IMR-90 (cell line): ENCODE measurements at regions not wholly inside any gene's neighbourhood (a gene's known extent, or its start where the extent isn't known, plus 50 kb on each side); places are given as distances from the start of the nearest gene placed in this dataset.

ENCODE experiments used
- ATAC-seq: fragments of 200-7000 bp; cut with Tn5 transposase; 2 replicates; pipeline ENCODE4 v1.9.1; 2020; ENCODE audit warnings: low read depth, mild to moderate bottlenecking, moderate library complexity
- BruUV-seq: library from RNA; stranded (reverse); fragments of 400-500 nt; replicated peaks from 2 replicates; lab custom pipeline; 2021; lab: Mats Ljungman, UMichigan
- CTCF ChIA-PET: fragments of 300-600 bp; formaldehyde crosslinking; extraction: SDS; loops from one replicate; lab custom pipeline; 2021; ENCODE audit warnings: antibody characterized with exemption; lab: Yijun Ruan, JAX
- POLR2A ChIA-PET: fragments of 300-600 bp; sonication (Branson Sonifier 250); formaldehyde crosslinking; loops from one replicate; lab custom pipeline; 2022; ENCODE audit warnings: antibody characterized with exemption; ENCODE audit not compliant: unreplicated experiment; lab: Charles Lee
- DNase-seq: peaks from one replicate; pipeline ENCODE4 v3.0.0; 2013
- H2AFZ ChIP-seq: replicated peaks from 2 replicates; pipeline ENCODE3; 2013; ENCODE audit warnings: low read length, mild to moderate bottlenecking; ENCODE audit not compliant: poor library complexity
- H2AK5ac ChIP-seq: 2 replicates; pipeline ENCODE4 v1.6.1; 2013; ENCODE audit warnings: low read depth, low read length, inconsistent platforms
- H2AK9ac ChIP-seq: replicated peaks from 2 replicates; pipeline ENCODE3; 2013; ENCODE audit warnings: mild to moderate bottlenecking, low read depth, low read length, moderate library complexity; ENCODE audit not compliant: poor library complexity
- H2BK120ac ChIP-seq: 2 replicates; pipeline ENCODE4 v1.6.1; 2013; ENCODE audit warnings: low read depth, low read length, inconsistent platforms
- H2BK15ac ChIP-seq: 3 replicates; pipeline ENCODE4 v1.6.1; 2013; ENCODE audit warnings: low read depth, low read length, inconsistent platforms
- H2BK20ac ChIP-seq: 2 replicates; pipeline ENCODE4 v1.6.1; 2013; ENCODE audit warnings: low read depth, mild to moderate bottlenecking, inconsistent platforms, low read length, moderate library complexity
- H2BK5ac ChIP-seq: 2 replicates; pipeline ENCODE4 v1.6.1; 2013; ENCODE audit warnings: mild to moderate bottlenecking, low read depth, low read length, inconsistent platforms; ENCODE audit not compliant: poor library complexity, severe bottlenecking
- H3K14ac ChIP-seq: replicated peaks from 2 replicates; pipeline ENCODE4 v1.6.1; 2013; ENCODE audit warnings: low read depth, low read length, inconsistent platforms
- H3K18ac ChIP-seq: 2 replicates; pipeline ENCODE4 v1.6.1; 2013; ENCODE audit warnings: low read depth, low read length, control low read depth
- H3K23ac ChIP-seq: 2 replicates; pipeline ENCODE4 v1.6.1; 2013; ENCODE audit warnings: low read depth, low read length, inconsistent platforms
- H3K27ac ChIP-seq: 2 replicates; pipeline ENCODE4 v1.5.1; 2013; ENCODE audit warnings: mild to moderate bottlenecking, control low read depth, low read length; ENCODE audit not compliant: insufficient read depth
- H3K27me3 ChIP-seq: 2 replicates; pipeline ENCODE4 v1.6.1; 2013; ENCODE audit warnings: low read length; ENCODE audit not compliant: control insufficient read depth, insufficient read depth
- H3K36me3 ChIP-seq: 2 replicates; pipeline ENCODE4 v1.6.1; 2013; ENCODE audit warnings: low read length, mixed read lengths; ENCODE audit not compliant: control insufficient read depth, insufficient read depth
- H3K4ac ChIP-seq: 2 replicates; pipeline ENCODE4 v1.6.1; 2013; ENCODE audit warnings: low read depth, low read length, inconsistent platforms
- H3K4me1 ChIP-seq: 2 replicates; pipeline ENCODE4 v1.6.1; 2013; ENCODE audit warnings: low read length, mixed read lengths; ENCODE audit not compliant: control insufficient read depth, insufficient read depth
- H3K4me2 ChIP-seq: 2 replicates; pipeline ENCODE4 v1.6.1; 2013; ENCODE audit warnings: low read depth, mild to moderate bottlenecking, control low read depth, low read length, moderate library complexity
- H3K4me3 ChIP-seq: 2 replicates; pipeline ENCODE4 v1.5.1; 2013; ENCODE audit warnings: low read depth, mild to moderate bottlenecking, control low read depth, low read length, moderate library complexity; ENCODE audit not compliant: insufficient read depth
- H3K56ac ChIP-seq: 2 replicates; pipeline ENCODE4 v1.6.1; 2013; ENCODE audit warnings: low read length, inconsistent platforms; ENCODE audit not compliant: insufficient read depth; ENCODE audit errors: extremely low read depth
- H3K79me1 ChIP-seq, 2 experiments: 2 replicates each; pipeline ENCODE4 v1.6.1; 2013; ENCODE audit warnings: low read length in 2 of 2, inconsistent platforms in 1 of 2, low read depth in 1 of 2
- H3K9ac ChIP-seq: 2 replicates; pipeline ENCODE4 v1.6.1; 2013; ENCODE audit warnings: low read depth, low read length, control low read depth
- H3K9me1 ChIP-seq: 2 replicates; pipeline ENCODE4 v1.6.1; 2013; ENCODE audit warnings: low read length, inconsistent platforms; ENCODE audit not compliant: insufficient read depth
- H3K9me3 ChIP-seq: 2 replicates; pipeline ENCODE4 v1.6.1; 2013; ENCODE audit warnings: low read length; ENCODE audit not compliant: control insufficient read depth, insufficient read depth
- H4K20me1 ChIP-seq: 2 replicates; pipeline ENCODE4 v1.6.1; 2013; ENCODE audit warnings: low read length, inconsistent platforms; ENCODE audit not compliant: insufficient read depth
- H4K5ac ChIP-seq: 2 replicates; pipeline ENCODE4 v1.6.1; 2013; ENCODE audit warnings: mild to moderate bottlenecking, low read depth, low read length, control low read depth
- H4K8ac ChIP-seq, 2 experiments: 2 replicates each; pipeline ENCODE4 v1.6.1; 2013; ENCODE audit warnings: low read depth in 2 of 2, low read length in 2 of 2, control low read depth in 1 of 2, inconsistent platforms in 1 of 2
- H4K91ac ChIP-seq: 2 replicates; pipeline ENCODE4 v1.6.1; 2013; ENCODE audit warnings: low read depth, low read length, inconsistent platforms; ENCODE audit not compliant: insufficient read depth
- BHLHE40 ChIP-seq: fragments of 150-350 bp; IDR thresholded peaks from 2 replicates; pipeline ENCODE4 v1.6.1; 2016; ENCODE audit warnings: mild to moderate bottlenecking, low read depth, low read length
- CEBPB ChIP-seq: IDR thresholded peaks from 2 replicates; pipeline ENCODE4 v1.6.1; 2012; ENCODE audit warnings: low read depth, low read length, improper control_type of control experiment
- CHD1 ChIP-seq: IDR thresholded peaks from 2 replicates; pipeline ENCODE4 v1.6.1; 2012; ENCODE audit warnings: low read depth, low read length, improper control_type of control experiment
- CTCF ChIP-seq: conservative IDR thresholded peaks from 2 replicates; pipeline ENCODE4 v1.5.1; 2012; ENCODE audit warnings: mild to moderate bottlenecking, low read depth, low read length, improper control_type of control experiment
- ELK1 ChIP-seq: fragments of 150-350 bp; IDR thresholded peaks from 2 replicates; pipeline ENCODE4 v1.6.1; 2016; ENCODE audit warnings: low read depth, mild to moderate bottlenecking, low read length, moderate library complexity, borderline replicate concordance
- FOS ChIP-seq: fragments of 150-350 bp; IDR thresholded peaks from 2 replicates; pipeline ENCODE4 v1.6.1; 2016; ENCODE audit warnings: low read depth, low read length
- MAFK ChIP-seq: IDR thresholded peaks from 2 replicates; pipeline ENCODE4 v1.6.1; 2012; ENCODE audit warnings: low read depth, low read length, improper control_type of control experiment
- MAZ ChIP-seq: IDR thresholded peaks from 2 replicates; pipeline ENCODE4 v1.6.1; 2012; ENCODE audit warnings: low read depth, mild to moderate bottlenecking, low read length, improper control_type of control experiment, moderate library complexity, borderline replicate concordance
- MXI1 ChIP-seq: IDR thresholded peaks from 2 replicates; pipeline ENCODE4 v1.6.1; 2012; ENCODE audit warnings: low read depth, mild to moderate bottlenecking, low read length, moderate library complexity, borderline replicate concordance
- NFE2L2 ChIP-seq: fragments of 150-350 bp; IDR thresholded peaks from 2 replicates; pipeline ENCODE4 v1.6.1; 2016; ENCODE audit warnings: low read depth, mild to moderate bottlenecking, low read length
- POLR2A ChIP-seq: IDR thresholded peaks from 2 replicates; pipeline ENCODE4 v1.6.1; 2012; ENCODE audit warnings: mild to moderate bottlenecking, low read depth, low read length
- RAD21 ChIP-seq: IDR thresholded peaks from 2 replicates; pipeline ENCODE4 v1.6.1; 2012; ENCODE audit warnings: low read length, improper control_type of control experiment
- RCOR1 ChIP-seq: IDR thresholded peaks from 2 replicates; pipeline ENCODE4 v1.6.1; 2012; ENCODE audit warnings: mild to moderate bottlenecking, low read length, improper control_type of control experiment; ENCODE audit not compliant: insufficient replicate concordance
- RFX5 ChIP-seq: IDR thresholded peaks from 2 replicates; pipeline ENCODE4 v1.8.0; 2012; ENCODE audit warnings: low read depth, mild to moderate bottlenecking, low read length, moderate library complexity
- SMC3 ChIP-seq: fragments of 150-350 bp; IDR thresholded peaks from 2 replicates; pipeline ENCODE4 v1.6.1; 2016; ENCODE audit warnings: low read depth, mild to moderate bottlenecking, antibody characterized with exemption, low read length, moderate library complexity
- USF2 ChIP-seq: fragments of 150-350 bp; IDR thresholded peaks from 2 replicates; pipeline ENCODE4 v1.6.1; 2017; ENCODE audit warnings: mild to moderate bottlenecking, antibody characterized with exemption, low read length, low read depth
- WGBS, 2 experiments: methylation state at CpG; one replicate each; pipeline versions ENCODE4 v1.1.5 to v1.1.7; 2013; ENCODE audit warnings: missing lambda C conversion rate in 2 of 2; ENCODE audit not compliant: insufficient read length in 1 of 2; ENCODE audit errors: extremely low coverage in 2 of 2; 5-methylcytosine and 5-hydroxymethylcytosine counted together
- dilution Hi-C: fragments of 300-500 bp; cut with HindIII; formaldehyde crosslinking; loops from one replicate; pipeline ENCODE4 v1.14.3; 2018; ENCODE audit warnings: low sequenced_read_pairs; ENCODE audit not compliant: unreplicated experiment
- in situ Hi-C: fragments of 300-500 bp; cut with MboI; formaldehyde crosslinking; loops from 3 replicates; pipeline ENCODE4 v1.14.3; 2019; ENCODE audit warnings: low sequenced_read_pairs, inconsistent platforms, mixed read lengths
- intact Hi-C: fragments of 100-400 bp; cut with micrococcal nuclease; formaldehyde crosslinking; loops from 2 replicates; pipeline ENCODE4 v1.10.0; 2022

- Histone ChIP-seq H3K9me1 (no peaks in the 10 kb centered on the region), H2AFZ (no peak overlapping the region), H3K23ac (no peak overlapping the region), H3K9ac (no peak overlapping the region), H2AK9ac (peak overlapping the region; percentile 22), H3K4me1 (no peaks in the 10 kb centered on the region), H3K27ac (no peak overlapping the region), H3K18ac (no peak overlapping the region), H2BK120ac (no peak overlapping the region), H2BK20ac (peak overlapping the region; percentile 45; the same call in 1 of the 2 replicates), H3K4me3 (no peak overlapping the region), H4K20me1 (no peaks in the 10 kb centered on the region), H4K91ac (no peak overlapping the region), H3K56ac (no peak overlapping the region), H4K8ac (no peak overlapping the region), H3K36me3 (no peaks in the 10 kb centered on the region), H3K79me1 (no peaks in the 10 kb centered on the region), H3K4ac (no peak overlapping the region), H2BK5ac (no peak overlapping the region), H3K4me2 (no peak overlapping the region), H3K27me3 (no peaks in the 10 kb centered on the region), H3K14ac (no peak overlapping the region), H2BK15ac (no peak overlapping the region), H4K5ac (no peak overlapping the region), H3K9me3 (no peaks in the 10 kb centered on the region), H2AK5ac (peak overlapping the region; percentile 28)
- dilution Hi-C loops (no loop called here), in situ Hi-C loops (no loop called here), intact Hi-C loops (loop anchor here (10.0 kb wide), 1 partner anchor 188 kb away; no protein-coding TSS in a partner anchor)
- DNase-seq: peak; percentile 38
- no peak for TF ChIP-seq CEBPB
- no peak for TF ChIP-seq MXI1
- TF ChIP-seq POLR2A: no peak
- no peak for TF ChIP-seq USF2
- no peak for TF ChIP-seq MAZ
- no peak for TF ChIP-seq RCOR1
- no peak for TF ChIP-seq BHLHE40
- TF ChIP-seq CTCF: peak; percentile 43
- peak; percentile 59 for TF ChIP-seq RAD21
- no peak for TF ChIP-seq MAFK
- peak; percentile 42 for TF ChIP-seq SMC3
- no peak for TF ChIP-seq RFX5
- TF ChIP-seq FOS: no peak
- no peak for TF ChIP-seq NFE2L2
- TF ChIP-seq ELK1: no peak
- no peak for TF ChIP-seq CHD1
- ATAC-seq: peak; percentile 46; the same call in 1 of the 2 replicates
- no TSS peak for BruUV-seq
- ChIA-PET POLR2A (no interaction called here), CTCF (interaction anchor here (0.6 to 1.1 kb wide), 4 partner anchors 9 to 267 kb away, joined by 3 to 4 read pairs (median 4); no protein-coding TSS in a partner anchor)
- WGBS, 2 experiments: 82% methylated on average over 2 of the region's 4 CpGs; no CpG with 5 or more reads in 1 of the 2 experiments
Observed at GRCh38 chr4:28686618-28687017, 1826.0 kb downstream of the STIM2 start.
